Aorta (tissue), 5 donors: ENCODE measurements at regions not wholly inside any gene's neighbourhood (a gene's known extent, or its start where the extent isn't known, plus 50 kb on each side); places are given as distances from the start of the nearest gene placed in this dataset.
"Not testable (repeated sequence)": the region's sequence is repeated elsewhere in the genome, so short reads cannot be mapped to it uniquely, and the experiment has no call there.

Experiments
- ATAC-seq: fragments of 200-7000 bp; cut with Tn5 transposase; one replicate; pipeline ENCODE4 v1.9.1; 2022; ENCODE audit warnings: moderate library complexity; ENCODE audit not compliant: low FRiP score
- DNase-seq, 2 donors: peaks; one replicate each; pipeline ENCODE4 v3.0.0-alpha.2; 2020
- H3K27ac ChIP-seq, 2 donors: one replicate each; pipeline ENCODE4 v1.5.1; 2013; ENCODE audit warnings: low read length in 2 of 2, mild to moderate bottlenecking in 2 of 2, moderate library complexity in 2 of 2, control low read depth in 1 of 2, inconsistent platforms in 1 of 2, low read depth in 1 of 2
- H3K27me3 ChIP-seq, 2 donors: one replicate each; pipeline ENCODE4 v1.6.1; 2013; ENCODE audit warnings: control low read depth in 1 of 2, low read length in 1 of 2, mild to moderate bottlenecking in 1 of 2, moderate library complexity in 1 of 2; ENCODE audit not compliant: insufficient read depth in 2 of 2, control insufficient read depth in 1 of 2
- H3K36me3 ChIP-seq, 2 donors: one replicate each; pipeline ENCODE4 v1.6.1; 2013; ENCODE audit warnings: control low read depth in 1 of 2, low read length in 1 of 2, mild to moderate bottlenecking in 1 of 2; ENCODE audit not compliant: insufficient read depth in 2 of 2, control insufficient read depth in 1 of 2
- H3K4me1 ChIP-seq, 2 donors: one replicate each; pipeline ENCODE4 v1.6.1; 2013; ENCODE audit warnings: low read length in 2 of 2, control low read depth in 1 of 2, mild to moderate bottlenecking in 1 of 2, moderate library complexity in 1 of 2; ENCODE audit not compliant: insufficient read depth in 2 of 2, control insufficient read depth in 1 of 2
- H3K4me3 ChIP-seq, 2 donors: one replicate each; pipeline ENCODE4 v1.5.1; 2013; ENCODE audit warnings: low read length in 2 of 2, control low read depth in 1 of 2, mild to moderate bottlenecking in 1 of 2
- H3K9me3 ChIP-seq: one replicate; pipeline ENCODE4 v1.6.1; 2013; ENCODE audit warnings: mild to moderate bottlenecking, low read length; ENCODE audit not compliant: control insufficient read depth
- WGBS, 2 donors: extraction: QIAGEN DNeasy Blood & Tissue Kit; methylation state at CpG; one replicate each; pipeline ENCODE4 v1.1.7; 2013; 5-methylcytosine and 5-hydroxymethylcytosine counted together
- intact Hi-C, 2 donors: fragments of 100-400 bp; cut with DNase I; formaldehyde crosslinking; loops; one replicate each; pipeline versions ENCODE4 v1.14.2 to v1.15.0; 2022
- donor health status: healthy with polysubstance abuse.
- donor health status: Bipolar disorder and iron deficiency.
- donor health status: DM: no; HTN: no; CAD: no.
- donor health status: DM: no; HTN: no; CAD: no.
- donor health status: DM: yes; HTN: yes; CAD: no.

GRCh38 chr4:62510228-62510627, 1310.1 kb downstream of the ADGRL3 start:
- Histone ChIP-seq H3K9me3 (no peaks in the 10 kb centered on the region), H3K36me3 (no peaks in the 10 kb centered on the region), H3K4me1 (no peaks in the 10 kb centered on the region), H3K27me3 (no peaks in the 10 kb centered on the region), H3K27ac (no peak overlapping the region), H3K4me3 (no peak overlapping the region)
- intact Hi-C loops, result no loop called here
- no peak for DNase-seq
- ATAC-seq, result no peak
- WGBS, 2 donors, result 91% methylated on average over 13 of the region's 13 CpGs

- Histone ChIP-seq H3K27ac (no peak overlapping the region), H3K9me3 (no peaks in the 10 kb centered on the region), H3K36me3 (no peaks in the 10 kb centered on the region), H3K4me1 (no peaks in the 10 kb centered on the region), H3K4me3 (no peak overlapping the region), H3K27me3 (no peaks in the 10 kb centered on the region)
- 95% methylated on average over 2 of the region's 2 CpGs for WGBS, 2 donors
- ATAC-seq, result no peak
- intact Hi-C loops, result no loop called here
- DNase-seq, result no peak
Observed at GRCh38 chr4:62500296-62500695, 1300.2 kb downstream of the ADGRL3 start.

- H3K9me3 ChIP-seq, result no peaks in the 10 kb centered on the region
- ATAC-seq (no peak), DNase-seq (no peak)
- H3K4me1 ChIP-seq, result no peaks in the 10 kb centered on the region
- intact Hi-C loops, result no loop called here
- H3K4me3 ChIP-seq, result no peak overlapping the region
- no peak overlapping the region for H3K27ac ChIP-seq
- no peaks in the 10 kb centered on the region for H3K36me3 ChIP-seq
- H3K27me3 ChIP-seq, result no peaks in the 10 kb centered on the region
Observed at GRCh38 chr4:62495032-62495431, 1294.9 kb downstream of the ADGRL3 start.

- H3K9me3 ChIP-seq, H3K27ac ChIP-seq, H3K36me3 ChIP-seq, H3K4me1 ChIP-seq, DNase-seq, intact Hi-C loops, H3K27me3 ChIP-seq, ATAC-seq, H3K4me3 ChIP-seq: not testable (repeated sequence)
- WGBS, 2 donors, result 96 to 98% methylated on average over 16 to 24 of the region's 24 CpGs
Observed at GRCh38 chr4:62491756-62492155, 1291.6 kb downstream of the ADGRL3 start.

- 93 to 97% methylated on average over 1 of the region's 1 CpG for WGBS, 2 donors
Observed at GRCh38 chr4:62490635-62491034, 1290.5 kb downstream of the ADGRL3 start.

GRCh38 chr4:62487016-62487415, 1286.9 kb downstream of the ADGRL3 start:
- 32 to 38% methylated on average over 1 of the region's 1 CpG for WGBS, 2 donors
- no peak overlapping the region for H3K4me3 ChIP-seq
- no peak for DNase-seq
- H3K9me3 ChIP-seq, result no peaks in the 10 kb centered on the region
- H3K4me1 ChIP-seq, result no peaks in the 10 kb centered on the region
- no peaks in the 10 kb centered on the region for H3K36me3 ChIP-seq
- no peak for ATAC-seq
- intact Hi-C loops, result no loop called here
- no peaks in the 10 kb centered on the region for H3K27me3 ChIP-seq
- no peak overlapping the region for H3K27ac ChIP-seq

More at GRCh38 chr4:62490635-62491034, 1290.5 kb downstream of the ADGRL3 start:
- H3K4me1 ChIP-seq, result no peaks in the 10 kb centered on the region
- no peaks in the 10 kb centered on the region for H3K27me3 ChIP-seq
- no peaks in the 10 kb centered on the region for H3K36me3 ChIP-seq
- H3K9me3 ChIP-seq, result no peaks in the 10 kb centered on the region
- intact Hi-C loops, result no loop called here
- no peak overlapping the region for H3K27ac ChIP-seq
- ATAC-seq (no peak), DNase-seq (no peak)
- H3K4me3 ChIP-seq, result no peak overlapping the region

- Histone ChIP-seq H3K4me3 (no peak overlapping the region), H3K4me1 (no peaks in the 10 kb centered on the region), H3K36me3 (no peaks in the 10 kb centered on the region), H3K27ac (no peak overlapping the region), H3K9me3 (no peaks in the 10 kb centered on the region), H3K27me3 (no peaks in the 10 kb centered on the region)
- DNase-seq (no peak), ATAC-seq (no peak)
- intact Hi-C loops, result no loop called here
- 95 to 96% methylated on average over 3 of the region's 3 CpGs for WGBS, 2 donors
Observed at GRCh38 chr4:62484357-62484756, 1284.2 kb downstream of the ADGRL3 start.

- DNase-seq (no peak), ATAC-seq (no peak)
- WGBS, 2 donors, result 85 to 89% methylated on average over 3 of the region's 3 CpGs
- intact Hi-C loops, result no loop called here
- Histone ChIP-seq H3K4me1 (no peaks in the 10 kb centered on the region), H3K27ac (no peak overlapping the region), H3K36me3 (no peaks in the 10 kb centered on the region), H3K4me3 (no peak overlapping the region), H3K27me3 (no peaks in the 10 kb centered on the region), H3K9me3 (no peaks in the 10 kb centered on the region)
Observed at GRCh38 chr4:62482355-62482754, 1282.2 kb downstream of the ADGRL3 start.

GRCh38 chr4:62475596-62475995, 1275.5 kb downstream of the ADGRL3 start:
- Histone ChIP-seq H3K4me1 (no peaks in the 10 kb centered on the region), H3K4me3 (no peak overlapping the region), H3K27ac (no peak overlapping the region), H3K36me3 (no peaks in the 10 kb centered on the region), H3K9me3 (no peaks in the 10 kb centered on the region), H3K27me3 (no peaks in the 10 kb centered on the region)
- WGBS, 2 donors, result 46 to 50% methylated on average over 2 of the region's 2 CpGs
- intact Hi-C loops, result no loop called here
- ATAC-seq (no peak), DNase-seq (no peak)
